GM19025 (cell line): ENCODE measurements at regions not wholly inside any gene's neighbourhood (a gene's known extent, or its start where the extent isn't known, plus 50 kb on each side); places are given as distances from the start of the nearest gene placed in this dataset.
"Not testable (repeated sequence)": the region's sequence is repeated elsewhere in the genome, so short reads cannot be mapped to it uniquely, and the experiment has no call there.

ENCODE experiments used
- ATAC-seq: cut with Tn5 transposase; IDR thresholded peaks from one replicate; pipeline ENCODE4 v1.9.1; 2021; ENCODE audit warnings: mild to moderate bottlenecking, low read depth, moderate library complexity; ENCODE audit not compliant: unreplicated experiment

- ATAC-seq: no peak
Observed at GRCh38 chr2:84065857-84066256, 393.2 kb downstream of the SUCLG1 start.

GRCh38 chr2:84057917-84058560 lies 401.0 kb downstream of the SUCLG1 start:
- ATAC-seq: no peak

- no peak for ATAC-seq
Observed at GRCh38 chr2:84055816-84056215, 403.3 kb downstream of the SUCLG1 start.

DNA sequence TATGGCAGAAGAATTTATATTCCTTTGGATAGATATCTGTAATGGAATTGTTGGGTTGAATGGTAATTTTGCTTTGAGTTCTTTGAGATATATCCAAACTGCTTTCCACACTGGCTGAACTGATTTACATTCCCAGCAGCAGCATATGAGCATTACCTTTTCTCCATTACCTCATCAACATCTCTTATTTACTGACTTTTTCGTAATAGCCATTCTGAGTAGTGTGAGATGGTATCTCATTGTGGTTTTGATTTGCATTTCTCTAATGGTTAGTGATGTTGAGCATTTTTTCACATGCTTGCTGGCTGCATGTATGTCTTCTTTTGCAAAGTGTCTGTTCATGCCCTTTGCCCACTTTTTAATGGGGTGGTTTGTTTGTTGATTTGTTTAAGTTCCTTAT lies 404.5 kb downstream of the SUCLG1 start:
- ATAC-seq: not testable (repeated sequence)

DNA sequence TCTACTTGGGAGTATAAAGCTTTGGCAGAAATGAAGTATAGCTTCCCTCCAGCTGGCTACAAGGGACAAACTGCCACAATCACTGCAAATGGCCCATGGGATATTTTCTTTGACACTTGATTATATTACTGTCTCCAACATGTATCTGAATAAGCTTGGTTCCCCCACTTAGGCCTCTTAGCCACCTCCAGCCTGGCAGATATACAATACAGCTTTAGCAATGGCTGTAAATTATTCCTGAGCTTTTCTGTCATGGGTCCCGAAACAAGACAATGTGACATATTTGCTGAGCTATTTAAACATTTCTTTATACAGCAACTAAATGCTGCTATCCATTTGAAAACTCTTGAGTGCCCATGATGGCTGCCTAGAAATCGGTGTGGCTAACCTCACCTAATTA lies 406.2 kb downstream of the SUCLG1 start:
- no peak for ATAC-seq

GRCh38 chr2:84052043-84052442 lies 407.0 kb downstream of the SUCLG1 start:
- no peak for ATAC-seq

GRCh38 chr2:84048964-84049363 lies 410.1 kb downstream of the SUCLG1 start:
- ATAC-seq: no peak

GRCh38 chr2:84041506-84041905 lies 417.6 kb downstream of the SUCLG1 start:
- no peak for ATAC-seq

DNA sequence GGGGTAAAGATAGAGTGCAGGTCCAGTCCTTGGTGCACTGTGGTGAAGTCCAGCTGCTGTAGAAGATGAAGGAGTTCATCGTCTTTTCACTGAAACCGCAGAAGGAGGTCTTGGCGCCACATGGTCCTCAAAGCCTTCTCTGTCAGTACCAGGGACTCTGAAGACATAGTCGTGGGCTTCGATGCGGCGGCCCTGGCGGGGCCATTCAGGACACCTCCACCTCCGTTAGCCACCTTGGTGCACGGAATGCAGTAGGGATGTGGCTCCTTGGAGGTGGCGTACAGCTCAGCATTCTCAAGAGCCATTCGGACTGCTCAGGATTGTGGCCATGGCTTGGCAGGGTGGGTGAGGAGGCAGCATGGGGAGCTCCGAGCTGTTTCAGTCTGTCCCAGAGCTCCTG lies 418.8 kb downstream of the SUCLG1 start:
- no peak for ATAC-seq

DNA sequence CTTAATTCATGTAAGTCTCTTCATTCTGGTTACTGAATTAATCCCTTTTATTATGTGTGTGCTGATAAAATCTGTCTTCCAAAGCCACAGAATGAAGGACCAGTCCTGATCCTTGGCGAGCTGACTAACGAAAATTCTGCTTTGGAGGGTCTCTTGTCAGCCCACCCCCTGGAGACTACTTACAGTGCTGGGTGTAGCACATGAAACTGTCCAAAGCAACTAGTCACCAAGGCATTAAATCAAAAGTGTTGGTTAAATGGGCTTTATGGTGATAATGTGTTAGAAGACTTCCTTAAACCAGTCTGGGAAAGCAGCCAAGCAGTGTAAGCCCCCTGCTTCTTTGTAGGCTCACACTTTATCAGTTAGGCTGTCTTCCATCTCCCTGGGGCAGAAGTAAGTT lies 420.2 kb downstream of the SUCLG1 start:
- ATAC-seq: no peak

DNA sequence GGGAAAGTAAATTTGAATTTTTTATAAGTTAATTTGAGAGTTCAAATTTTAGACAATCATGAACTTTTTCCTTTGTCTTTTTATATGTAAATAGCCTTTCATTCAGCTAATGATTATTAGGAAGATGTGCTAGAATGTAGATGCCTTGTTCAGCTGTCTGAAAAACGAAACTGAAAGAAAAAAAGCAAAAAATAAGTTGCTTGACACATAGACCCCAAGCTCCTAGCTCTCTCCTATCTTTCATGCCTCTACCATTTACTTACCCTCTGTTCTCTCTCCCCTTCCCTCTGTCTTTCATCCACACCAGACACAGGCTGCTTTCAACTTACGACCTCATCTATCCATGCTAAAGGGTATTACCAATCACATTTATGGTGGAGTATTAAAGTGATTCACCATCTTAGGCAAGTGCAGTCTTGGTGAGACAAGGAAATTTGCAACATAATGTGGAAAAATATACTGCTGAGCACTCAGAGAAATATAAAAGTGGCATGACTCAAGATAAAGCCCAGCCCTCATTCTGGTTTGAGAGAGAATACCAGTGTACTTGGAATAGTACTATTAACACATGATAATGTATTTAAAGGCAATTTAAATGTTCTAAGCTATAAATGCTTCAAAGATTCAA lies 425.6 kb downstream of the SUCLG1 start:
- no peak for ATAC-seq

- no peak for ATAC-seq
Observed at GRCh38 chr2:84031312-84032050, 427.6 kb downstream of the SUCLG1 start.

- no peak for ATAC-seq
Observed at GRCh38 chr2:84029903-84030575, 429.0 kb downstream of the SUCLG1 start.

GRCh38 chr2:84026818-84027217 lies 432.3 kb downstream of the SUCLG1 start:
- ATAC-seq: no peak

GRCh38 chr2:84022810-84023431 lies 436.2 kb downstream of the SUCLG1 start:
- no peak for ATAC-seq

- no peak for ATAC-seq
Observed at GRCh38 chr2:84017010-84017409, 442.1 kb downstream of the SUCLG1 start.

DNA sequence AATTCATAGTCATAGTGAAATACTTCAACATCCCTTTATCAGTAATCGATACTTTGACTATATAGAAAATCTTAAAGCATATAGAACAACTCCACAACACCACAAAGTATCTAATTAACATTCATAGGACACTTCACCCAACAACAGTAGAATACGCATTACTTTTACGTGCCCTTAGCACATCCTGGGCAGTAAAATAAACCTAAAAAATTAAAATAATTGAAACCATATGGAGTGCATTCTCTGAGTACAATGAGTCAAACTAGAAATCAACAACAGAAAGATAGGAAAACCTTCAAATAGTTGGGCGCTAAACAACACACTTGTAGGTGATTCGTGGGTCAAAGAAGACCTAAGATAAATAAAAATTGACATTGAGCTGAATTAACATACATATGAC lies 442.9 kb downstream of the SUCLG1 start:
- ATAC-seq: no peak

GRCh38 chr2:83997889-83998288 lies 461.2 kb downstream of the SUCLG1 start:
- ATAC-seq: no peak

DNA sequence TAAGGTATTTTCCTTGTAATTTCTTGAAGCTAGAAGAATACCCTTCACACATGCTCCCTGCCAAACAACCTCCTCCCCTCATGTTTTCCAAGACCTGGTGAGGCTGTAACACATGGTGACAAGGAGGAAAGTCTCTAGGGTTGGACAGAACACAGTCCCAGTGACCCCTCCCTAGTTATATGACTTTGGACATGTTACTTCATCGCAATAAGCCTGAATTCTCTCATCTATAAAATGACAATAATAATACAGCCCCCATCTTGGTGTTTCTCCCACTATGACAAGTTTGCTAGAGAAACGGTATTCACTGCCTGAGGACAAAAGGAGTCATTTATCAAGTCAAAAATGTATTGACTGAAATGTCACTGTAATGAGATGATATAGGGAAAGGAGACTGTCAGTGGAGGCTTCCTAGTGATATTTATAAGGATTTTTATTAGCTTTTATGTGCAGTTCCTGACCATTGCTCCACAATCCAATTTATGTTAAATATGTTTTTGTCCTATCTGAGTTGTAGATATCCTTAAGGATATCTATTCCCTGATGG lies 464.4 kb downstream of the SUCLG1 start:
- ATAC-seq: no peak

DNA sequence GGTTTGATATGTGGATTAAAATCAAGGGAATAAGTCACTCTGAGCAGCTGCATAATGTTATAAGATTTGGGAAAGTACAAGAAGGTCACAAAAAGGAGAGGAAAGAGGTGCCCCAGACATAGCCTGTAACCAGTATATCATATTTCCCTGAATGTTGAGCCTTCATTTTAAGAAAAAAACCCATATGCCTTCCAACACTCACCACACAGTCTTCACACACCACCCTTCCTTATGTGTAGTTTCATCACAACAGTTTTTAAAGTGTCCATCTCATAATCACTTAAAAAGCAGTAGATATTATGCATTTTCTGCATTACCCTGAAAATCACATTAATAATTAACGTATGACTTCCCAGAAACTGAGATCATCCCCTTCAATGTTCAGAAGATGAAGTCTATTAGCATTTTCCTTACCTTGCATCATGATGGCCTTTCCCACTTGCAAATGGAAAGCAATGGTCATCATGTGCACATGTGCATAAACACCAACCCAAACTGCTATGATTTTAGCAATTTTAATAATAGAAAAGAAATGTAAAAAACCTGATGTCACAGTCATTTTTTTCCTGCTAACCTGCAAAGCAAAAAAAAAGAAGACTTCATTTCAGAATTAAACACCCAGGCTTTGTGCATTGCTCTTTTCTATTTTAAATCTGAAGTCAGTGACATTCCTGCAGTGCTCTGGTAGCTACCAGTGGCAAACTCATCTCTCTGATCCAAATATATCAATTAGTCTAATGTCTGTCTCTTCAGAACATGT lies 465.0 kb downstream of the SUCLG1 start:
- no peak for ATAC-seq
